ENCODE measurements at regions not wholly inside any gene's neighbourhood (a gene's known extent, or its start where the extent isn't known, plus 50 kb on each side); places are given as distances from the start of the nearest gene placed in this dataset.
"Not testable (repeated sequence)": the region's sequence is repeated elsewhere in the genome, so short reads cannot be mapped to it uniquely, and the experiment has no call there.

DNA sequence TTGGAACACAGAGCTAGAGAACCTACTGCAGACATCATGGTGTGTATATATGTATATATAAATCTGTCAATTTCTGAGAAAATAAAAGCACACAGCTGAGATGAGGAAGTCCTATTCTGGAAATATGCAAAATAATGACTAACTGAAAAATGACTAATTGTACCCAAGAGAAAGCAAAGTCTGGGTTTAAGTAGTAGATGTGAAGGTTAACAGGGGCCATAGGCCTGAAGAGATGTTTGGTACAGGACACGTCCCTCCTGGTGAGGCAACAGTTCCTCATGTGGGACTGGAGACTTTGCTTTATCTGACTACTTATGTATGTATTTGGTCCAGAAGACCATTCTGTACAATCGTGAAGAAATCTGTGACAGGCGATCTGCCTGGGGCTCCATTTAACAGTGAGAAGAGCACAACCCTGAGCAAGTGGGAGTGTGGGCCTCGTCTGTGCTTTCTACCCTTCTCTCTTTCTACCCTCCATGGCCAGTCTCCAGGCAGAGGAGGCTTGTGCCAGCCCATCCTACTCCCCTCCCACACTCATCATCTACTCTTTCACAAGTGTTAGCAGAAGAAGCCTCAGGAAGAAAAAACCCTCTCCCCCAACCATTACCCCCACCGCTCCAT lies 67.5 kb downstream of the SLC41A2 start:
- no peak for DNase-seq (ENCODE audit: low read depth)
- no peak overlapping the region for H3K4me3 ChIP-seq (ENCODE audit: low read depth, low read length)
- TF ChIP-seq, protein P1, sequence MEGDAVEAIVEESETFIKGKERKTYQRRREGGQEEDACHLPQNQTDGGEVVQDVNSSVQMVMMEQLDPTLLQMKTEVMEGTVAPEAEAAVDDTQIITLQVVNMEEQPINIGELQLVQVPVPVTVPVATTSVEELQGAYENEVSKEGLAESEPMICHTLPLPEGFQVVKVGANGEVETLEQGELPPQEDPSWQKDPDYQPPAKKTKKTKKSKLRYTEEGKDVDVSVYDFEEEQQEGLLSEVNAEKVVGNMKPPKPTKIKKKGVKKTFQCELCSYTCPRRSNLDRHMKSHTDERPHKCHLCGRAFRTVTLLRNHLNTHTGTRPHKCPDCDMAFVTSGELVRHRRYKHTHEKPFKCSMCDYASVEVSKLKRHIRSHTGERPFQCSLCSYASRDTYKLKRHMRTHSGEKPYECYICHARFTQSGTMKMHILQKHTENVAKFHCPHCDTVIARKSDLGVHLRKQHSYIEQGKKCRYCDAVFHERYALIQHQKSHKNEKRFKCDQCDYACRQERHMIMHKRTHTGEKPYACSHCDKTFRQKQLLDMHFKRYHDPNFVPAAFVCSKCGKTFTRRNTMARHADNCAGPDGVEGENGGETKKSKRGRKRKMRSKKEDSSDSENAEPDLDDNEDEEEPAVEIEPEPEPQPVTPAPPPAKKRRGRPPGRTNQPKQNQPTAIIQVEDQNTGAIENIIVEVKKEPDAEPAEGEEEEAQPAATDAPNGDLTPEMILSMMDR (IDR thresholded peaks at IDR 0.05; ENCODE audit: insufficient read depth, low read depth, low read length): no peak

DNA sequence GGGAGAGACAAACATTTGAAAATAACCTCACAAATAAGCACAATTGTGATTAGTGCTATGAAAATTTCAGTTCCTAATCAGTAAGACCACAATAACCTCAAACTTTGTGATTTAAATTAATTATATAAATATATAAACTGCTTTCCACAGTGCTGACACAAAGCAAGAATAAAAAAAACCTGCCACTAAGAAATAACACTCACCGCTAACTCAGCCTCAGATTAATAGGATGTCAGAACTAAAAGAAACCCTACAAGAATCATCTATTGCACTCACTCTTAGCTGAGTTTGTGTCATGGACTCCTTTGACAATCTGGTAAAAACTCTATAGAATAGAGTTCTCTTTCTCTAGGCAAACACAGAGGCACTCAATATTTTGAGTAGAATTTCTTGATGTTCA lies 68.4 kb downstream of the SLC41A2 start:
- DNase-seq (ENCODE audit: low read depth): no peak
- no peak overlapping the region for H3K4me3 ChIP-seq (ENCODE audit: low read depth, low read length)
- TF ChIP-seq, protein P1 (IDR thresholded peaks at IDR 0.05; ENCODE audit: insufficient read depth, low read depth, low read length): no peak

DNA sequence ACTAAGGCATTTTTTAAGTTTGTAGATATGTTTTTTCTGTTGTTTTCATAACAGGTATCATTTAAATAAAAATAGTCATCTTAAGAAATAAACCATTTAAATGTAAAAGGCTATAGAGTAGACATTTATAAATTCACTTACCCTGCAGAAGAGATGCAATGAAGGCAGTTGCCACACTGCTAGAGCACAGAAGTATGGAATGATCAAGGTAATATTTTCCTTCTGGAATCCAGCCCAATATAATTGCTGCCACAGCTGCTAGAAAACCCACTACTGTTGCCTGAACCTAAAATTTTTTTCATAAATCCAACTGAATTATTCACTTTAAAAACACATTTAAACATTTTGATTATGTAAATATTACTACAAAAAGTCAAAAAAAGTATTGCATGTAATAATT lies 69.2 kb downstream of the SLC41A2 start:
- DNase-seq (ENCODE audit: low read depth): no peak
- no peak overlapping the region for H3K4me3 ChIP-seq (ENCODE audit: low read depth, low read length)
- TF ChIP-seq, protein P1 (IDR thresholded peaks at IDR 0.05; ENCODE audit: insufficient read depth, low read depth, low read length): no peak

DNA sequence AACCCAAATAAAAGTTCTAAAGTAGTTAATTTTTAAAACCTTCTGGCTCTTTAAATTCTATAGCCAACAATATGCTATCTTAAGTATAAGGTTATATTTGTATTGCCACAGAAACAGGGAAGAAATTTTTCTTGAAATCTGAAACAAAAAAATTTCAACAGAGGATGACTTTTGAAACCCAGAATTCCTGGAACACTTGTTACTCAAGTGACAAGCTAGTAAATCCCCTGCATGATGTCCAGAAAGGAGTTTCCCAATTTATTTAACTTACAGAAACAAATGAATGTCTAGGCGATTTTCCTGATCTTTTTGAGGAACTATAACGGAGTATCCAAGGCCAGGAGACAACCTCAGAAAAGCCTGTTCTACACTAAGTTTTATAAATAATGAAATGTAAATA lies 69.6 kb downstream of the SLC41A2 start:
- DNase-seq (ENCODE audit: low read depth): no peak
- no peak overlapping the region for H3K4me3 ChIP-seq (ENCODE audit: low read depth, low read length)
- TF ChIP-seq, protein P1 (IDR thresholded peaks at IDR 0.05; ENCODE audit: insufficient read depth, low read depth, low read length): no peak

DNA sequence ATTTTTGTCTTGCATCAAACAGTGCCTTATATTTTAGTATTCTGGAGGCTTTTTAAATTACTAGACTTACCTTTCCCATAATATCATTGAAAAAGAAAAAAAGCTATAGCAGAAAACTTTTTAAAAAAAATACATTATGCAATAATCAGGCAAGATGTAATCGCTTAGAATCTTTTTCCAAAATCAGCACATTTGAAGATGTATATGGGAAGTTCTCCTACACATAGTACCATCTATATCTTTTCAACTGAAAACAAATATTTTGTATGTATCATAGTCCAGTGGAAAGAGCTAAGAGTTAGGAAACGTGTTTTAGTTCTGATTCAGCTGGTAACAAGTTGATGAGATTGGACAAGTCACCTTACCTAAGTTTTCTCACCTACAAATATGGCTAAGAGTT lies 70.6 kb downstream of the SLC41A2 start:
- DNase-seq (ENCODE audit: low read depth): no peak
- no peak overlapping the region for H3K4me3 ChIP-seq (ENCODE audit: low read depth, low read length)
- TF ChIP-seq, protein P1 (IDR thresholded peaks at IDR 0.05; ENCODE audit: insufficient read depth, low read depth, low read length): no peak

DNA sequence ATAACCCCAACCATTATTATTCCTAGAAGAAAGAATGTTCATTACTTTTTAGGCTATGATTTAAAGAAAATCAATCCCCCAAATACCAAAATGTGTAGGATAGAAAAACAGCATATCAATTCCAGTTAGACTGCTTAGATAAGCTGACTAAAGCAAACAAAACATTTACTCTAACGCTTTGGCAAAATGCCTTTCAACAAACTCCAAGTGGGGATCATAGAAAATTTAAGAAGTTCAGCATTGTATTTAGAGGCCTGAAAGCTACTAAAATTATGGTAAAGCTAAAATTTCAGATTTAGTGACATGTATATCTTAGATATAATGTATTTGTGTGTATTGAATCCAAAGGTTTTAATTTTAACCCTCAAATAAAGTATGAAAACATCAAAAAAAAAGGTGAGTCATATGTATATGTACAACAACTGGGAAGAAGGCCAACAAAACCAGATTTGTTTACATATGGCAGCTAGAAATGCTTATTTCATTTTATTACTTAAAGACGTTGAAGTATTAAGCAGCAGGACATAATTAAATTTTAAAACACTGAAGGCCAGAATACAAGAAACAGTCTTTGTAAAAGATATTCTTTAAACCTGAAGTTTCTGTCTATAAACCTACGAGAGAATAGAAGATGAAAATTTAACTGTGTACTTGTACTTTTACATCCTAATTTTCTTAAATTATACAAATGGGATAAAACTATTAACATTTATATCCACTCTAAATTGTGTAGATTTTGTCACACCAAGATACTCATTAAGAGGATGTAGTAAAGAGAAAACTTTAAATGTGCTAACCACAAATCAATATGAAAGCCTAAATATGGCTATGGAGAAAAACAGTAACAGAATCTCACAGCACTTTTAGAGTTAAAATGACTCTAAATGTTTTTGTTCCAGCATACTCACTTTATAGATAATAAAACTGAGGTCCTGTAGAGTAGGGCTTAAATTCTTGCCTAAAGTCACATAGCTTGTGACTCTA lies 71.4 kb downstream of the SLC41A2 start:
- TF ChIP-seq, protein P1 (IDR thresholded peaks at IDR 0.05; ENCODE audit: insufficient read depth, low read depth, low read length): no peak
- DNase-seq (ENCODE audit: low read depth): peak; percentile 73
- H3K4me3 ChIP-seq (ENCODE audit: low read depth, low read length): no peak overlapping the region

DNA sequence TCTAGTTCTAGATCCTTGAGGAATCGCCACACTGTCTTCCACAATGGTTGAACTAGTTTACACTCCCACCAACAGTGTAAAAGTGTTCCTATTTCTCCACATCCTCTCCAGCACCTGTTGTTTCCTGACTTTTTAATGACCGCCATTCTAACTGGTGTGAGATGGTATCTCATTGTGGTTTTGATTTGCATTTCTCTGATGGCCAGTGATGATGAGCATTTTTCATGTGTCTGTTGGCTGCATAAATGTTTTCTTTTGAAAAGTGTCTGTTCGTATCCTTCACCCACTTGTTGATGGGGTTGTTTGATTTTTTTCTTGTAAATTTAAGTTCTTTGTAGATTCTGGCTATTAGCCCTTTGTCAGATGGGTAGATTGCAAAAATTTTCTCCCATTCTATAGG lies 79.2 kb downstream of the SLC41A2 start:
- not testable (repeated sequence) for H3K4me3 ChIP-seq (ENCODE audit: low read depth, low read length); DNase-seq (ENCODE audit: low read depth)
